Kidney (tissue), 13 donors: ENCODE measurements at regions not wholly inside any gene's neighbourhood (a gene's known extent, or its start where the extent isn't known, plus 50 kb on each side); places are given as distances from the start of the nearest gene placed in this dataset.

Experiments used
- DNase-seq, 5 donors: peaks; one replicate each; pipeline ENCODE4 v3.0.0-alpha.2; 2013 to 2020
- FAIRE-seq: peaks from 2 replicates; lab custom pipeline; 2012; peaks lifted over from hg19 to GRCh38; lab: Jason Lieb, UNC
- H3K27ac ChIP-seq, 2 donors: one replicate each; pipeline ENCODE4 v1.7.0; 2013; ENCODE audit warnings: low read depth in 2 of 2, low read length in 2 of 2, inconsistent platforms in 1 of 2
- H3K27me3 ChIP-seq: one replicate; pipeline ENCODE4 v1.7.1; 2013; ENCODE audit warnings: low read length, inconsistent platforms; ENCODE audit not compliant: control insufficient read depth, insufficient read depth
- H3K36me3 ChIP-seq, 3 donors: one replicate each; pipeline versions ENCODE4 v1.7.0 to v1.7.1; 2013; ENCODE audit warnings: low read length in 3 of 3, control low read depth in 1 of 3, inconsistent platforms in 1 of 3; ENCODE audit not compliant: insufficient read depth in 3 of 3, control insufficient read depth in 2 of 3
- H3K4me1 ChIP-seq, 3 donors: one replicate each; pipeline versions ENCODE4 v1.7.0 to v1.7.1; 2013; ENCODE audit warnings: low read length in 3 of 3, inconsistent platforms in 1 of 3, low read depth in 1 of 3; ENCODE audit not compliant: control insufficient read depth in 2 of 3, insufficient read depth in 2 of 3
- H3K4me3 ChIP-seq, 3 donors: one replicate each; pipeline versions ENCODE4 v1.7.0 to v1.8.1; 2013; ENCODE audit warnings: low read length in 3 of 3, control low read depth in 1 of 3, inconsistent platforms in 1 of 3
- H3K9ac ChIP-seq, 3 donors: one replicate each; pipeline versions ENCODE4 v1.7.0 to v1.7.1; 2013; ENCODE audit warnings: low read length in 3 of 3, control low read depth in 1 of 3, inconsistent platforms in 1 of 3
- H3K9me3 ChIP-seq, 3 donors: one replicate each; pipeline versions ENCODE4 v1.7.0 to v1.7.1; 2013; ENCODE audit warnings: low read length in 3 of 3, control low read depth in 1 of 3, inconsistent platforms in 1 of 3; ENCODE audit not compliant: control insufficient read depth in 2 of 3, insufficient read depth in 1 of 3
- intact Hi-C: fragments of 100-400 bp; cut with DNase I; formaldehyde crosslinking; loops from one replicate; pipeline ENCODE4 v1.11.1; 2022
- TF ChIP-seq, protein P1 (sequence below): IDR thresholded peaks from 3 replicates; pipeline ENCODE4 v1.5.1; 2012; ENCODE audit warnings: mild to moderate bottlenecking, moderate library complexity, borderline replicate concordance; ENCODE audit not compliant: insufficient read depth; ENCODE audit errors: extremely low read depth
- donor health status: control.
- donor health status: control.
- donor health status: control.
- donor health status: control.
- donor health status: control.
- donor health status: DM: yes; HTN: yes; CAD: no.
- donor health status: Normal renal cell carcinoma (clear cell type).

DNA sequence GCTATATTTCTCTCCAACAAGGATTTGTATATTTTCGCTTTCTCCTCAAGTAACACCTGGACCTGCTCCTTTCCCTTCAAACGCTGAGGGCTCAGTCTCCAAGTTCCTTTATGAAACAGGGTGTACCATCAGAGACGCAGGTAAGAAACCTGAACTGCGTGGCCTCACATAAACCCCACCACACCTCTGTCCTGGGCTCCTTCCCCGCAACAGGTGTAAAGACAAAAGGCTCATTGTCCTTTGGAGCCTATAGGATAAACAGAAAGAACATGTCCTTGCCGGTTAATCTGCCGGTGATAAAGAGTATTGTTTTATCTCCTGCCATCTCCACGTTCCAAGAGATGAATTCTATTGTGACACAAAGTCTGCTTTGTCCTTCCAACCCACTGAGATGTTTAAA lies 111.8 kb upstream of the ADAMTS9 start:
- Histone ChIP-seq H3K9ac (no peak overlapping the region), H3K4me1 (no peaks in the 10 kb centered on the region), H3K27ac (no peak overlapping the region), H3K9me3 (no peaks in the 10 kb centered on the region), H3K36me3 (peaks cover 0 to 13% (median 0%) of the 10 kb centered on the region in 3 donors), H3K4me3 (no peak overlapping the region), H3K27me3 (no peaks in the 10 kb centered on the region)
- TF ChIP-seq, protein P1, sequence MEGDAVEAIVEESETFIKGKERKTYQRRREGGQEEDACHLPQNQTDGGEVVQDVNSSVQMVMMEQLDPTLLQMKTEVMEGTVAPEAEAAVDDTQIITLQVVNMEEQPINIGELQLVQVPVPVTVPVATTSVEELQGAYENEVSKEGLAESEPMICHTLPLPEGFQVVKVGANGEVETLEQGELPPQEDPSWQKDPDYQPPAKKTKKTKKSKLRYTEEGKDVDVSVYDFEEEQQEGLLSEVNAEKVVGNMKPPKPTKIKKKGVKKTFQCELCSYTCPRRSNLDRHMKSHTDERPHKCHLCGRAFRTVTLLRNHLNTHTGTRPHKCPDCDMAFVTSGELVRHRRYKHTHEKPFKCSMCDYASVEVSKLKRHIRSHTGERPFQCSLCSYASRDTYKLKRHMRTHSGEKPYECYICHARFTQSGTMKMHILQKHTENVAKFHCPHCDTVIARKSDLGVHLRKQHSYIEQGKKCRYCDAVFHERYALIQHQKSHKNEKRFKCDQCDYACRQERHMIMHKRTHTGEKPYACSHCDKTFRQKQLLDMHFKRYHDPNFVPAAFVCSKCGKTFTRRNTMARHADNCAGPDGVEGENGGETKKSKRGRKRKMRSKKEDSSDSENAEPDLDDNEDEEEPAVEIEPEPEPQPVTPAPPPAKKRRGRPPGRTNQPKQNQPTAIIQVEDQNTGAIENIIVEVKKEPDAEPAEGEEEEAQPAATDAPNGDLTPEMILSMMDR: no peak
- no peak for DNase-seq
- intact Hi-C loops: no loop called here
- FAIRE-seq: no peak

DNA sequence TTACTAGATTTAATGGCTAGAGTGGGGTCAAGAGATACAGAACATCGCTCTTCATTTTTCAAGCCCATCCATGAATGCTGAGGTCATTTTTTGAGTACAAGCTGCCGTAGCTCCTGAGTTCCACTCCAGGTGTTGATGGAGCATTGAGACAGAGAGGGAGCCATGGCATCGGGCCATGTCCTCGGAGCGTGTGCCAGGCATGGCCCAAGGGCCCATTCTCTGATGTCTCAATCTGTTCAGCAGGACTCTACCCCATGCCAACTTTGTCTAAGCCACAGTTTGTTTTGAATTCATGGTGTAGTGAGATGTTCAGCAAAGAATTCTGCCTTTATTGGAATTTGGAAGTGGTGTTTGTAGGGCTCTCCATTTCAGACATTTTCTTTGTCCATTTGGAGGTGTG lies 110.5 kb upstream of the ADAMTS9 start:
- DNase-seq (no peak), FAIRE-seq (no peak)
- Histone ChIP-seq H3K36me3 (peaks cover 0 to 13% (median 0%) of the 10 kb centered on the region in 3 donors), H3K27me3 (no peaks in the 10 kb centered on the region), H3K9ac (no peak overlapping the region), H3K4me1 (no peaks in the 10 kb centered on the region), H3K9me3 (no peaks in the 10 kb centered on the region), H3K4me3 (no peak overlapping the region), H3K27ac (no peak overlapping the region)
- intact Hi-C loops: no loop called here
- TF ChIP-seq, protein P1: no peak

DNA sequence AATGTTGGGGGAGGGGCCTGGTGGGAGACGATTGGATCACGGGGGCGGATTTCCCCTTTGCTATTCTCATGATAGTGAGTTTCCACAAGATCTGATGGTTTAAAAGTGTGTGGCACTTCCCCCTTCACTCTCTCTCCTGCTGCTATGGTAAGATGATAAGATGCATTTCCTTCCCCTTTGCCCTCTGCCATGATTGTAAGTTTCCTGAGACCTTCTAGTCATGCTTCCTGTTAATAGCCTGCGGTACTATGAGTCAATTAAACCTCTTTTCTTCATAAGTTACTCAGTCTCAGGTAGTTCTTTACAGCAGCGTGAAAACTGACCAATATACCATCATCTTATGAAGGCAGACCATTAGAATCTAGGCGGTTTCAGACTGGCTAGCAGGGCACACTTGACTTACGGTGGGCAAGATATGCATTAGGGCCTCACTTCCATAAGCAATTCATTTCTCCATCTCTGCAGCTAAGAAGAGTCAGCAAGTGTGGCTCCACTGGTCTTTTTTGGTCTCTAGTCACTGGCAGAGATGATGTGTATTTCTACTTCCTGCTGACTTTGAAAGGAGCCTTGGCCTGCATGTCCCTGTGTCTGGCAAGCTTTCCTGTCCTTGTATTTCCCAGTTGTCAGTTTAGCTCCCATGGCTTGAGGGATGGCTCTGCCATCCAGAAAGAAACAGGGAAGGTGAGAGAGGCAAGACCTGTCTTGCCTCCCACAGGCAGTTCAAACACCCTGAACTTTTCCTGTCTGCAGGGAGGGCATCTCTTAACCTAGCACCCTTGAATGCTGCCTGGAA lies 109.0 kb upstream of the ADAMTS9 start:
- no peak for DNase-seq
- Histone ChIP-seq H3K36me3 (peaks cover 0 to 10% (median 0%) of the 10 kb centered on the region in 3 donors), H3K4me3 (no peak overlapping the region), H3K4me1 (no peaks in the 10 kb centered on the region), H3K9me3 (no peaks in the 10 kb centered on the region), H3K27me3 (no peaks in the 10 kb centered on the region), H3K9ac (no peak overlapping the region), H3K27ac (no peak overlapping the region)
- intact Hi-C loops: no loop called here
- TF ChIP-seq, protein P1: no peak
- FAIRE-seq: no peak

DNA sequence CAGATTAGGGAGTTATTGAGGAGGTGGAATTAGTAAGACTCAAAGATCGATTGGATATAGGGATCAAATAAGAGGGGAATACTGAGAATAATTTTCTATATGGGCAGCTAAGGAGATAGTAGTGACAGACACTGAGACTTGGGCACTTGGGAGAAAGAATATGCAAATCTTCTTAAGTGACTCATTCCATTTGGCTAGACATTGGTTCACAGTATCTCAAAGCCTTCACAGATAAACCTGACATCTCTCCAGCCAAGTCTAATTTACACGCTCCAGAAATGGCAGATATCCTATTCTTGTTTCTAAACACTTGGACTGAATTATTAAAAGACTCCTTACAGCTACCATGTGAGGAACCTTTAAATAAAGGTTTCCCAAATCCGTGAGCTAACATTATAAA lies 104.6 kb upstream of the ADAMTS9 start:
- FAIRE-seq (no peak), DNase-seq (no peak)
- Histone ChIP-seq H3K36me3 (no peaks in the 10 kb centered on the region), H3K9ac (no peak overlapping the region), H3K27ac (no peak overlapping the region), H3K27me3 (no peaks in the 10 kb centered on the region), H3K9me3 (no peaks in the 10 kb centered on the region), H3K4me3 (no peak overlapping the region), H3K4me1 (no peaks in the 10 kb centered on the region)
- TF ChIP-seq, protein P1: no peak
- intact Hi-C loops: no loop called here
